Small intestine (tissue), 7 donors: ENCODE measurements at regions not wholly inside any gene's neighbourhood (a gene's known extent, or its start where the extent isn't known, plus 50 kb on each side); places are given as distances from the start of the nearest gene placed in this dataset.

Source experiments
- DNase-seq, 2 donors: peaks; one replicate each; pipeline versions ENCODE4 v3.0.0 to v3.0.0-alpha.2; 2013
- FAIRE-seq: peaks from 2 replicates; lab custom pipeline; 2012; peaks lifted over from hg19 to GRCh38; lab: Jason Lieb, UNC
- H3K27ac ChIP-seq, 3 donors: one replicate each; pipeline ENCODE4 v1.5.1; 2013; ENCODE audit warnings: low read length in 2 of 3, mild to moderate bottlenecking in 2 of 3, control low read depth in 1 of 3, inconsistent platforms in 1 of 3, low read depth in 1 of 3, moderate library complexity in 1 of 3
- H3K27me3 ChIP-seq, 3 donors: one replicate each; pipeline ENCODE4 v1.6.1; 2013; ENCODE audit warnings: low read length in 3 of 3, inconsistent platforms in 1 of 3; ENCODE audit not compliant: control insufficient read depth in 3 of 3, insufficient read depth in 3 of 3
- H3K36me3 ChIP-seq, 3 donors: one replicate each; pipeline ENCODE4 v1.6.1; 2013; ENCODE audit warnings: low read length in 3 of 3, inconsistent platforms in 1 of 3, low read depth in 1 of 3, mild to moderate bottlenecking in 1 of 3, moderate library complexity in 1 of 3; ENCODE audit not compliant: control insufficient read depth in 3 of 3, insufficient read depth in 2 of 3
- H3K4me1 ChIP-seq, 3 donors: one replicate each; pipeline ENCODE4 v1.6.1; 2013; ENCODE audit warnings: low read length in 2 of 3, inconsistent platforms in 1 of 3, low read depth in 1 of 3, mild to moderate bottlenecking in 1 of 3, moderate library complexity in 1 of 3; ENCODE audit not compliant: control insufficient read depth in 3 of 3, insufficient read depth in 2 of 3
- H3K4me3 ChIP-seq, 3 donors: one replicate each; pipeline ENCODE4 v1.5.1; 2013; ENCODE audit warnings: low read length in 3 of 3, control low read depth in 1 of 3, inconsistent platforms in 1 of 3, low read depth in 1 of 3, mild to moderate bottlenecking in 1 of 3, moderate library complexity in 1 of 3
- H3K9me3 ChIP-seq, 2 donors: one replicate each; pipeline ENCODE4 v1.6.1; 2013; ENCODE audit warnings: low read depth in 1 of 2, low read length in 1 of 2; ENCODE audit not compliant: control insufficient read depth in 2 of 2, insufficient read depth in 1 of 2
- WGBS, 3 donors: extraction: QIAGEN DNeasy Blood & Tissue Kit; methylation state at CpG; one replicate each; pipeline ENCODE4 v1.1.7; 2013; 5-methylcytosine and 5-hydroxymethylcytosine counted together
- donor health status: healthy with polysubstance abuse.
- donor health status: control.
- donor health status: control.
- donor health status: Bipolar disorder and iron deficiency.
- donor health status: healthy.

DNA sequence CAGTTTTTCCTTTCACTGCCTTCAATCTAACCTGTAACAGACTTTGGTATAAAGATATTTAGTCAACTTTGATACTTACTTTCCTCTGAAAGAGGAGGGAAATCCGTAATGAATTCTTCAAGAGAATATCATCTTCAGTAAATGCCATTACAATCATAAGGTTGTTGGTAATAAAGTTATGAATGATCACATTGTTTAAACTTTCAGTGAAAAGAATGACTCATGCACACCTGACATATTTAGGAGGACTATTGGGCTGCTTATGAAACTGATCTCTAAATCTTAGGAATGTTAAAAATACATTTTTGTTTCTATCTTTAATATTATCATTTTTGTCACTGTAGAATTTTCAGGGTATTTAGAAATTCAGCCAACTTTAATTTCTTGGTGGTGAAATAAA, 474.7 kb downstream of the SLC16A7 start:
- whole genome bisulfite sequencing, 3 donors: 10 to 59% (median 24%) methylated on average over 1 of the region's 1 CpG

DNA sequence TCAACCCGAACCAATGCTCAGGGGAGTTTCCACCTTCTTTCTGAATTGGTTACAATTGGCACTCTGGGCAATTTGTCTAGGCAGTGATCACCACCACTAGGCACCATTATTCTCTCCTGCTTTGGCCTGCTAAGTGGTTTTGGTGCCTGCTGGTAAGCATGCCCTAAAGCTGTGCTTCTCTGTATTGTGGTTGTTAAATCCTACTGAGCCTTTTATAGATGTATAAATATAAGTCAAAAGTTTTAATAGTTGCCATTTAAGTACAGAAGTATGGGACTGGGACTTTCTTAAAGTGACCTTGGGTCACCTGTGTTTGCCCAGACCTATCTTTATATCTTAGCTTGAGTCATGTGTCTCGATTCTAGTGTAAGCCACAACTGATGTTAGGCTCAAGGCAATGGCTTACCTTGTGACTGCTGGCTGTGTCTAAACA, 475.9 kb downstream of the SLC16A7 start:
- Histone ChIP-seq H3K27ac (no peak overlapping the region), H3K9me3 (no peaks in the 10 kb centered on the region), H3K27me3 (no peaks in the 10 kb centered on the region), H3K36me3 (no peaks in the 10 kb centered on the region), H3K4me1 (no peaks in the 10 kb centered on the region), H3K4me3 (no peak overlapping the region)
- FAIRE-seq (no peak), DNase-seq (no peak)
- WGBS, 3 donors: 49 to 67% (median 56%) methylated on average over 2 of the region's 2 CpGs

More for the DNA sequence above, 474.7 kb downstream of the SLC16A7 start:
- H3K27me3 ChIP-seq: no peaks in the 10 kb centered on the region
- H3K9me3 ChIP-seq: no peaks in the 10 kb centered on the region
- H3K36me3 ChIP-seq: no peaks in the 10 kb centered on the region
- DNase-seq (no peak), FAIRE-seq (no peak)
- no peak overlapping the region for H3K4me3 ChIP-seq
- no peaks in the 10 kb centered on the region for H3K4me1 ChIP-seq
- no peak overlapping the region for H3K27ac ChIP-seq

DNA sequence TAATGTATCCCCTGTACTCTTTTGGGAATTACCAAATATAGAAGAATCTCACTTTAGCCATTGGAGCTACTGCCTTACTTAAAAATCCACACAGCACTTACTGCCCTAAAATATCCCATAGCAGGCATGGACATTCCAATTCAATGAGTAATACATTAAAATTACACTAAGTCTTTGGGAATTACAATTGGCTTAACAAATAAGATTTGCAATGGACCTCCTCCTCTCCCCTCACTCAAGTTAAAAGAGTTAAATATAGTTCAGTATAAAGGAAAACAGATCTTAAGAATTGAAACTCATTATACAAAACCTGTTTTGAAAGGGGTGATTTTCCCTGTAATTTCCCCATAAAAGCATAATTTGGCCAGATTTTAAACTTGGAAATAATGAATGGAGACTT, 477.1 kb downstream of the SLC16A7 start:
- Histone ChIP-seq H3K9me3 (no peaks in the 10 kb centered on the region), H3K27ac (no peak overlapping the region), H3K4me1 (no peaks in the 10 kb centered on the region), H3K27me3 (no peaks in the 10 kb centered on the region), H3K4me3 (no peak overlapping the region), H3K36me3 (no peaks in the 10 kb centered on the region)
- no peak for FAIRE-seq
- no peak for DNase-seq

DNA sequence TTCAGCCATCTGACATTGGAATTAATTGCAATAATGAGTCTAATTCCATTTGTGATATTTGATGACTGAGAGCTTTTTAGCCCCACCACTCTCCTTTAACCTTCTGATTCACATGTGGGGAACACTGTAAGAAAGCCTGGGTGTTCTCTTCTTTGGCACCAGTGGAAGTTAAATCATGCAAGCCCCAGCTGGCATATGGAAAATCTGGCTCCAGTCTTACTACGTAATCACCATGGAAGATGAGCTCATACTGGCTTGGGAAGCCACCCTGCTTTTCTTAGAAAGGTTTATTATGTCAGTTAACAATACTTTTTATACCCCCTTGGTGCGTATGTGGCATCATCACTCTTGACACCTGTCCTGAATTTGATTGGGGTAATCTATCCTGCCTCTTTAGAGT, 479.3 kb downstream of the SLC16A7 start:
- DNase-seq (no peak), FAIRE-seq (no peak)
- no peak overlapping the region for H3K27ac ChIP-seq
- 71 to 81% (median 75%) methylated on average over 2 of the region's 2 CpGs for WGBS, 3 donors
- no peaks in the 10 kb centered on the region for H3K4me1 ChIP-seq
- no peaks in the 10 kb centered on the region for H3K27me3 ChIP-seq
- H3K9me3 ChIP-seq: no peaks in the 10 kb centered on the region
- no peaks in the 10 kb centered on the region for H3K36me3 ChIP-seq
- no peak overlapping the region for H3K4me3 ChIP-seq

DNA sequence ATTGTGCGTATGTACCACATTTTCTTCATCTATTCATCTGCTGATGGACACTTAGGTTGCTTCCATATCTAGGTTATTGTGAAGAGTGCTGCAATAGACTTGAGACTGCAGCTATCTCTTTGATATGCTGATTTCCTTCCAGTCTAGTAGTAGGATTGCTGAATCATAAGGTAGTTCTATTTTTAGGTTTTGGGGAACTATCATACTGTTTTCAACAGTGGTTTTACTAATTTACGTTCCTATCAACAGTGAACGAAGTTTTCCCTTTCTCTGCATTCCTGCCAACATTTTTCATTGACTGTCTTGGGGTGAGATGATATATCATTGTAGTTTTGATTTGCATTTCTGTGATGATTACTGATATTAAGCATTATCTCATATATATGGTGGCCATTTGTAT, 482.2 kb downstream of the SLC16A7 start:
- 75 to 87% (median 78%) methylated on average over 3 of the region's 3 CpGs for WGBS, 3 donors
- Histone ChIP-seq H3K4me1 (no peaks in the 10 kb centered on the region), H3K36me3 (no peaks in the 10 kb centered on the region), H3K4me3 (no peak overlapping the region), H3K27me3 (no peaks in the 10 kb centered on the region), H3K27ac (no peak overlapping the region), H3K9me3 (peaks cover 0 to 1% of the 10 kb centered on the region in 2 donors)
- no peak for DNase-seq
- no peak for FAIRE-seq

DNA sequence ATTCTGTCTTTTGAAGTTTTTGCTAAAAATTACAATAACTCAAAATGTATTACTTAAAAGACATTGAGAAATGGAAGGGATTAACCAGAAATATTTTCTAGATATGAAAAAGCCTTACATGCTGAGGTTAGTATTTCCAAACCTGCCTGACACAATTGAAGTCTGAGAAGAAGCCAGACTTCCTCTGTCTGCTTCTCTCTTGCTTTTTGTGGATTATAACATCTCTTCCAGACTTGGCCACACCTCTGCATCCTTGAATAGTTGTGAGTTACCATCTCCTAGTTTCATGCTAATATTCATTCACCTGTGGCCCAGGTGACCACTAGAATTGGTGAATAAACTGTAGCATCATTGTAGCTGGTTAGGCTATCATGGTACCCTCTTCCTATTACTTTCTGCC, 497.6 kb downstream of the SLC16A7 start:
- H3K36me3 ChIP-seq: no peaks in the 10 kb centered on the region
- H3K4me3 ChIP-seq: no peak overlapping the region
- H3K27ac ChIP-seq: no peak overlapping the region
- no peak for DNase-seq
- FAIRE-seq: no peak
- no peaks in the 10 kb centered on the region for H3K9me3 ChIP-seq
- H3K4me1 ChIP-seq: no peaks in the 10 kb centered on the region
- no peaks in the 10 kb centered on the region for H3K27me3 ChIP-seq

DNA sequence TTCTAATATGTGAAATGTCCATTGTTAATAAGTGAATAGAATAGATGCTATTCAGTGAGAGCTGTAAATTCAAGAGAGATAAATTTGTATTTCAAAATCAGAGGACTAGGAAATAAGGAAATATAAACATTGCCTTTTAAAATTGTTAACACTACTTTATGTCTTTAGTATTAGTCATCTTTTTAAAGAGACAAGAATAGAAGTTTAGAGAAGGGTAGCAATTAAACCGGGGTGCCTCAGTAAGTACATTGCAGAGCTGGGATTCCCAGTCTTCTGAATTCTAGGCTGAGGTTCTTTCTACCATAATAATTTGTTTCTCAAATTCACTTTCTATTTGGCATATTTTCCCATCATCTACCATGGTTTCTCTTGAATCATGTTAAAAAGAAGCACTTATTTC, 498.6 kb downstream of the SLC16A7 start:
- Histone ChIP-seq H3K4me1 (no peaks in the 10 kb centered on the region), H3K4me3 (no peak overlapping the region), H3K9me3 (peaks cover 0 to 4% of the 10 kb centered on the region in 2 donors), H3K36me3 (no peaks in the 10 kb centered on the region), H3K27ac (no peak overlapping the region), H3K27me3 (no peaks in the 10 kb centered on the region)
- 46 to 52% (median 47%) methylated on average over 1 of the region's 1 CpG for WGBS, 3 donors
- FAIRE-seq: no peak
- DNase-seq: no peak

DNA sequence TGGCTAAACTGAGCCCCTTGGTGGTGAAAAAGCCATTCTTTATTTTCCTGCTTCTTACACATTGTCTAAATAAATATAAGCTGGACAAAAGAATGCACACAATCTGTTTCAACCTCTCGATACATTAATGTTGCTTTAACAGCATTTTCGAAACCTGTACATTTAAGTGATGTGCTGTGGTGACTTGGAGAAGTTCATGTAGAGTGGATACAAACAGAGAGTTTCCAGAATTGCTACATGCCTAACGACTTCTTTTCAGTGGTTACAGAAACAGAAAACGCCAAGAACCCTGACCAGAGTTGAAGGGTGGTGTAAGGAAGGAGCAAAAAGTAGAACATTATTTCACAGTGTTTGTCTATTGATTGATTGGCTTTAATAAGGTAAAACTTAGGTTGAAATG, 500.9 kb downstream of the SLC16A7 start:
- no peak overlapping the region for H3K27ac ChIP-seq
- H3K4me3 ChIP-seq: no peak overlapping the region
- DNase-seq: no peak
- WGBS, 3 donors: 76 to 87% (median 86%) methylated on average over 4 of the region's 4 CpGs
- H3K27me3 ChIP-seq: no peaks in the 10 kb centered on the region
- no peaks in the 10 kb centered on the region for H3K4me1 ChIP-seq
- H3K36me3 ChIP-seq: no peaks in the 10 kb centered on the region
- H3K9me3 ChIP-seq: peaks cover 0 to 9% of the 10 kb centered on the region in 2 donors
- no peak for FAIRE-seq

DNA sequence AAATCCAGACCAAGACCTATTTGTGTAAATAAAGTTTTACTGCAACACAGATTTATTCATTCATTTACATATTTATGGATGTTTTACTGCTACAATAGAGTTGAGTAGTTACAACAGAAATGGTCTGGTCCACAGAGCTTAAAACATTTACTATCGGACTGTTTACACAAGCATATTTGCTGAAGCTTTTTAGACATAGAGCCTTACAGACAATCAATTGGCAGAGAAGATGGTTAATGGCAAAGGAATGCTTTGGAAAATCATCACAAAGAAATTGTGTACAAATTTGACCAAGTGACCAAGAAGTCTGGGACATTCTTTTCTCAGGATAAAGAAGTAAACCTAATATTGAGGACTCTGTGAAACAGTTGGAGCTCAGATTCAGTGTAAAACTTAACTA, 504.3 kb downstream of the SLC16A7 start:
- WGBS, 3 donors: 80 to 87% (median 85%) methylated on average over 1 of the region's 1 CpG
- no peak overlapping the region for H3K4me3 ChIP-seq
- no peaks in the 10 kb centered on the region for H3K4me1 ChIP-seq
- FAIRE-seq (no peak), DNase-seq (no peak)
- no peak overlapping the region for H3K27ac ChIP-seq
- H3K27me3 ChIP-seq: no peaks in the 10 kb centered on the region
- no peaks in the 10 kb centered on the region for H3K36me3 ChIP-seq
- H3K9me3 ChIP-seq: peaks cover 0 to 9% of the 10 kb centered on the region in 2 donors
